ENCODE measurements at regions not wholly inside any gene's neighbourhood (a gene's known extent, or its start where the extent isn't known, plus 50 kb on each side); places are given as distances from the start of the nearest gene placed in this dataset.

GRCh38 chr3:5427021-5427420 is 239.5 kb downstream of the EDEM1 start:
- DNase-seq (ENCODE audit: low read depth): no peak
- no peak for TF ChIP-seq CTCF (conservative IDR thresholded peaks at IDR 0.05; ENCODE audit: low read depth, low read length)
- H3K4me3 ChIP-seq (ENCODE audit: low read length): no peak overlapping the region

- H3K4me3 ChIP-seq (ENCODE audit: low read length): no peak overlapping the region
- no peak for TF ChIP-seq CTCF (conservative IDR thresholded peaks at IDR 0.05; ENCODE audit: low read depth, low read length)
- DNase-seq (ENCODE audit: low read depth): no peak
These were observed 240.4 kb downstream of the EDEM1 start for GRCh38 chr3:5427938-5428337.

GRCh38 chr3:5428607-5429516 is 241.4 kb downstream of the EDEM1 start:
- DNase-seq (ENCODE audit: low read depth): no peak
- TF ChIP-seq CTCF (conservative IDR thresholded peaks at IDR 0.05; ENCODE audit: low read depth, low read length): no peak
- no peak overlapping the region for H3K4me3 ChIP-seq (ENCODE audit: low read length)

GRCh38 chr3:5429517-5429890 is 242.0 kb downstream of the EDEM1 start:
- H3K4me3 ChIP-seq (ENCODE audit: low read length): no peak overlapping the region
- DNase-seq (ENCODE audit: low read depth): no peak
- TF ChIP-seq CTCF (conservative IDR thresholded peaks at IDR 0.05; ENCODE audit: low read depth, low read length): no peak

- TF ChIP-seq CTCF (conservative IDR thresholded peaks at IDR 0.05; ENCODE audit: low read depth, low read length): no peak
- no peak overlapping the region for H3K4me3 ChIP-seq (ENCODE audit: low read length)
- no peak for DNase-seq (ENCODE audit: low read depth)
These were observed 243.2 kb downstream of the EDEM1 start for GRCh38 chr3:5430701-5431100.

- TF ChIP-seq CTCF (conservative IDR thresholded peaks at IDR 0.05; ENCODE audit: low read depth, low read length): no peak
- no peak for DNase-seq (ENCODE audit: low read depth)
- H3K4me3 ChIP-seq (ENCODE audit: low read length): no peak overlapping the region
These were observed 243.6 kb downstream of the EDEM1 start for GRCh38 chr3:5431146-5431545.

- no peak overlapping the region for H3K4me3 ChIP-seq (ENCODE audit: low read length)
- DNase-seq (ENCODE audit: low read depth): no peak
These were observed 244.4 kb downstream of the EDEM1 start for GRCh38 chr3:5431811-5432378.

More at GRCh38 chr3:5431811-5432378, 244.4 kb downstream of the EDEM1 start:
- TF ChIP-seq CTCF (conservative IDR thresholded peaks at IDR 0.05; ENCODE audit: low read depth, low read length): no peak
